ENCODE measurements at regions not wholly inside any gene's neighbourhood (a gene's known extent, or its start where the extent isn't known, plus 50 kb on each side); places are given as distances from the start of the nearest gene placed in this dataset.

- H3K4me3 ChIP-seq (ENCODE audit: low read depth, low read length) = no peak overlapping the region
- no peak for DNase-seq (ENCODE audit: low read depth)
- no peak for TF ChIP-seq CTCF (IDR thresholded peaks at IDR 0.05; ENCODE audit: control insufficient read depth, extremely low read depth, insufficient read depth)
Observed at GRCh38 chr13:71935166-71935840, 68.3 kb upstream of the DACH1 start.

- no peak for TF ChIP-seq CTCF (IDR thresholded peaks at IDR 0.05; ENCODE audit: control insufficient read depth, extremely low read depth, insufficient read depth)
- no peak for DNase-seq (ENCODE audit: low read depth)
- no peak overlapping the region for H3K4me3 ChIP-seq (ENCODE audit: low read depth, low read length)
Observed at GRCh38 chr13:71924931-71925330, 57.9 kb upstream of the DACH1 start.

- TF ChIP-seq CTCF (IDR thresholded peaks at IDR 0.05; ENCODE audit: control insufficient read depth, extremely low read depth, insufficient read depth) = no peak
- H3K4me3 ChIP-seq (ENCODE audit: low read depth, low read length) = no peak overlapping the region
- no peak for DNase-seq (ENCODE audit: low read depth)
Observed at GRCh38 chr13:71922194-71922593, 55.2 kb upstream of the DACH1 start.

Measured in LNCaP clone FGC (cell line).